CD4-positive, alpha-beta T cell treated with Interleukin-4 for 1 hour (primary cell): ENCODE measurements at regions not wholly inside any gene's neighbourhood (a gene's known extent, or its start where the extent isn't known, plus 50 kb on each side); places are given as distances from the start of the nearest gene placed in this dataset.
"Not testable (repeated sequence)": the region's sequence is repeated elsewhere in the genome, so short reads cannot be mapped to it uniquely, and the experiment has no call there.

ENCODE experiments used
- DNase-seq, 2 donors: peaks; one replicate each; pipeline ENCODE4 v3.0.0-alpha.2; 2020 to 2022

- DNase-seq, result no peak
These were observed 595.0 kb downstream of the PYDC2 start for GRCh38 chr3:192055946-192056345.

GRCh38 chr3:192057261-192057660, 596.3 kb downstream of the PYDC2 start:
- no peak for DNase-seq

- no peak for DNase-seq
These were observed 599.3 kb downstream of the PYDC2 start for GRCh38 chr3:192060160-192060781.

- no peak for DNase-seq
These were observed 600.5 kb downstream of the PYDC2 start for GRCh38 chr3:192061426-192061825.

GRCh38 chr3:192062186-192062585, 601.2 kb downstream of the PYDC2 start:
- DNase-seq, result no peak

GRCh38 chr3:192063570-192063969, 602.6 kb downstream of the PYDC2 start:
- DNase-seq, result peak in 1 of 2 donors; percentile 22

- DNase-seq, result no peak
These were observed 604.0 kb downstream of the PYDC2 start for GRCh38 chr3:192064959-192065358.

GRCh38 chr3:192066253-192066652, 605.3 kb downstream of the PYDC2 start:
- not testable (repeated sequence) for DNase-seq

- DNase-seq, result no peak
These were observed 607.7 kb downstream of the PYDC2 start for GRCh38 chr3:192068464-192069254.

GRCh38 chr3:192077795-192078497, 617.0 kb downstream of the PYDC2 start:
- no peak for DNase-seq

- no peak for DNase-seq
These were observed 618.1 kb downstream of the PYDC2 start for GRCh38 chr3:192079098-192079497.

- DNase-seq, result no peak
These were observed 619.4 kb downstream of the PYDC2 start for GRCh38 chr3:192080336-192080735.

GRCh38 chr3:192082730-192083660, 622.0 kb downstream of the PYDC2 start:
- DNase-seq, result no peak
